Heart right ventricle (tissue), 16 donors: ENCODE measurements at regions not wholly inside any gene's neighbourhood (a gene's known extent, or its start where the extent isn't known, plus 50 kb on each side); places are given as distances from the start of the nearest gene placed in this dataset.

Source experiments
- ATAC-seq, 8 donors: fragments of 200-7000 bp; cut with Tn5 transposase; one replicate each; pipeline ENCODE4 v1.9.1; 2020; ENCODE audit warnings: mild to moderate bottlenecking in 8 of 8, moderate library complexity in 8 of 8, moderate number of reproducible peaks in 1 of 8
- DNase-seq, 2 donors: peaks; one replicate each; pipeline ENCODE4 v3.0.0-alpha.2; 2020
- H3K27ac ChIP-seq, 10 donors: fragments of 200-600 bp; sonication (generic) in 2 of 10; one replicate each; pipeline versions ENCODE4 v1.5.0 to v1.8.0; 2020 to 2022; ENCODE audit warnings: mild to moderate bottlenecking in 3 of 10
- H3K27me3 ChIP-seq, 7 donors: fragments of 200-600 bp; one replicate each; pipeline ENCODE4 v1.8.0; 2021 to 2022; ENCODE audit warnings: mild to moderate bottlenecking in 2 of 7
- H3K36me3 ChIP-seq, 9 donors: fragments of 200-600 bp; sonication (generic) in 1 of 9; one replicate each; pipeline versions ENCODE4 v1.5.0 to v1.8.0; 2020 to 2022; ENCODE audit warnings: mild to moderate bottlenecking in 2 of 9
- H3K4me1 ChIP-seq, 9 donors: fragments of 200-600 bp; sonication (generic) in 1 of 9; one replicate each; pipeline versions ENCODE4 v1.5.0 to v1.8.0; 2020 to 2022; ENCODE audit warnings: mild to moderate bottlenecking in 4 of 9
- H3K4me3 ChIP-seq, 10 donors: fragments of 200-600 bp; sonication (generic) in 2 of 10; one replicate each; pipeline versions ENCODE4 v1.5.0 to v1.8.0; 2020 to 2022; ENCODE audit warnings: mild to moderate bottlenecking in 7 of 10, moderate library complexity in 2 of 10
- H3K9me3 ChIP-seq, 11 donors: fragments of 200-600 bp in 10 of 11; sonication (generic) in 2 of 11; one replicate each; pipeline versions ENCODE4 v1.5.0 to v1.8.0; 2013 to 2022; ENCODE audit warnings: mild to moderate bottlenecking in 2 of 11, control low read depth in 1 of 11, moderate library complexity in 1 of 11
- WGBS, 2 donors: extraction: QIAGEN DNeasy Blood & Tissue Kit; methylation state at CpG; one replicate each; pipeline ENCODE4 v1.1.7; 2013; ENCODE audit warnings: inconsistent platforms in 1 of 2; 5-methylcytosine and 5-hydroxymethylcytosine counted together
- intact Hi-C, 10 donors: fragments of 100-400 bp; cut with DNase I; formaldehyde crosslinking; loops; one replicate each; pipeline versions ENCODE4 v1.11.1 to v1.14.2; 2022
- TF ChIP-seq, protein P1 (sequence below), 9 donors: fragments of 200-600 bp; sonication (generic) in 2 of 9; IDR thresholded peaks; one replicate each; pipeline versions ENCODE4 v1.5.0 to v1.8.0; 2021 to 2022; ENCODE audit warnings: antibody characterized with exemption in 9 of 9, mild to moderate bottlenecking in 5 of 9, moderate library complexity in 1 of 9
- donor health status: Arrhythmogenic right ventricular cardiomyopathy.
- donor health status: ischemic (EF 13 %, LVEDD 7.1; RV severe dilation, severe dysfunction).
- donor health status: healthy with polysubstance abuse.
- donor health status: DM: no; HTN: yes; CAD: no.
- donor health status: DM: no; HTN: no; CAD: no.
- donor health status: ischemic (EF 25% LVEDD 6.9; RV normal size, moderate dysfunction).
- donor health status: ischemic (EF 25% LVEDD 5.7; RV mildly dilated, moderate dysfunction).
- donor health status: healthy.
- donor health status: DM: yes; HTN: yes; CAD: no.
- donor health status: Ischemic cardiomyopathy.
- donor health status: ischemic (EF 35%, LVEDD 5.7; RV mildly dilated, moderate dysfunction).
- donor health status: nonischemic (EF 11% LVEDD 7.7; RV severe dilation, severe dysfunction).
- donor health status: DM: yes; HTN: yes; CAD: no.
- donor health status: PGD.
- donor health status: ischemic (EF 29% LVEDD 5.4; RV normal size, mild dysfunction).
- donor health status: nonischemic (EF 23%, LVEDD 6.1; RV moderate dilation, normal function).

- 45 to 48% methylated on average over 3 of the region's 3 CpGs for WGBS, 2 donors
- ATAC-seq = peak in 1 of 8 donors; percentile 61
- H3K27me3 ChIP-seq = peaks cover 0 to 18% (median 11%) of the 10 kb centered on the region in 7 donors
- no peaks in the 10 kb centered on the region for H3K9me3 ChIP-seq
- H3K27ac ChIP-seq = no peak overlapping the region
- DNase-seq = no peak
- TF ChIP-seq, protein P1, sequence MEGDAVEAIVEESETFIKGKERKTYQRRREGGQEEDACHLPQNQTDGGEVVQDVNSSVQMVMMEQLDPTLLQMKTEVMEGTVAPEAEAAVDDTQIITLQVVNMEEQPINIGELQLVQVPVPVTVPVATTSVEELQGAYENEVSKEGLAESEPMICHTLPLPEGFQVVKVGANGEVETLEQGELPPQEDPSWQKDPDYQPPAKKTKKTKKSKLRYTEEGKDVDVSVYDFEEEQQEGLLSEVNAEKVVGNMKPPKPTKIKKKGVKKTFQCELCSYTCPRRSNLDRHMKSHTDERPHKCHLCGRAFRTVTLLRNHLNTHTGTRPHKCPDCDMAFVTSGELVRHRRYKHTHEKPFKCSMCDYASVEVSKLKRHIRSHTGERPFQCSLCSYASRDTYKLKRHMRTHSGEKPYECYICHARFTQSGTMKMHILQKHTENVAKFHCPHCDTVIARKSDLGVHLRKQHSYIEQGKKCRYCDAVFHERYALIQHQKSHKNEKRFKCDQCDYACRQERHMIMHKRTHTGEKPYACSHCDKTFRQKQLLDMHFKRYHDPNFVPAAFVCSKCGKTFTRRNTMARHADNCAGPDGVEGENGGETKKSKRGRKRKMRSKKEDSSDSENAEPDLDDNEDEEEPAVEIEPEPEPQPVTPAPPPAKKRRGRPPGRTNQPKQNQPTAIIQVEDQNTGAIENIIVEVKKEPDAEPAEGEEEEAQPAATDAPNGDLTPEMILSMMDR (IDR thresholded peaks at IDR 0.05) = no peak
- no peaks in the 10 kb centered on the region for H3K36me3 ChIP-seq
- no peak overlapping the region for H3K4me3 ChIP-seq
- H3K4me1 ChIP-seq = peaks cover 0 to 2% (median 0%) of the 10 kb centered on the region in 9 donors
- intact Hi-C loops = loop anchor here in 1 of 10 donors (5.0 kb wide), 1 partner anchor 1277 kb away; no protein-coding TSS in a partner anchor
Measured at GRCh38 chr12:127284870-127285431, 982.0 kb upstream of the TMEM132C start.

- WGBS, 2 donors = 58 to 85% methylated on average over 3 of the region's 3 CpGs
Measured at GRCh38 chr12:127286281-127286680, 980.7 kb upstream of the TMEM132C start.

GRCh38 chr12:127287256-127287655 lies 979.7 kb upstream of the TMEM132C start:
- TF ChIP-seq, protein P1 (IDR thresholded peaks at IDR 0.05) = no peak
- peaks cover 0 to 5% (median 0%) of the 10 kb centered on the region in 7 donors for H3K27me3 ChIP-seq
- H3K27ac ChIP-seq = no peak overlapping the region
- DNase-seq (no peak), ATAC-seq (no peak)
- no peak overlapping the region for H3K4me3 ChIP-seq
- 87 to 92% methylated on average over 11 of the region's 11 CpGs for WGBS, 2 donors
- no peaks in the 10 kb centered on the region for H3K36me3 ChIP-seq
- peaks cover 0 to 2% (median 0%) of the 10 kb centered on the region in 9 donors for H3K4me1 ChIP-seq
- intact Hi-C loops = loop anchor here in 1 of 10 donors (5.0 kb wide), 1 partner anchor 1275 kb away; no protein-coding TSS in a partner anchor
- no peaks in the 10 kb centered on the region for H3K9me3 ChIP-seq

More at GRCh38 chr12:127286281-127286680, 980.7 kb upstream of the TMEM132C start:
- ATAC-seq (no peak), DNase-seq (no peak)
- Histone ChIP-seq H3K4me3 (no peak overlapping the region), H3K36me3 (no peaks in the 10 kb centered on the region), H3K27ac (no peak overlapping the region), H3K9me3 (no peaks in the 10 kb centered on the region), H3K27me3 (peaks cover 0 to 5% (median 0%) of the 10 kb centered on the region in 7 donors), H3K4me1 (peaks cover 0 to 2% (median 0%) of the 10 kb centered on the region in 9 donors)
- TF ChIP-seq, protein P1 (IDR thresholded peaks at IDR 0.05) = no peak
- intact Hi-C loops = loop anchor here in 1 of 10 donors (5.0 kb wide), 1 partner anchor 1276 kb away; no protein-coding TSS in a partner anchor

GRCh38 chr12:127290251-127290650 lies 976.7 kb upstream of the TMEM132C start:
- H3K9me3 ChIP-seq = no peaks in the 10 kb centered on the region
- no peak overlapping the region for H3K4me3 ChIP-seq
- TF ChIP-seq, protein P1 (IDR thresholded peaks at IDR 0.05) = no peak
- H3K27ac ChIP-seq = no peak overlapping the region
- no peaks in the 10 kb centered on the region for H3K36me3 ChIP-seq
- no peak for ATAC-seq
- peaks cover 0 to 7% (median 0%) of the 10 kb centered on the region in 7 donors for H3K27me3 ChIP-seq
- 79 to 81% methylated on average over 5 of the region's 5 CpGs for WGBS, 2 donors
- H3K4me1 ChIP-seq = no peaks in the 10 kb centered on the region
- DNase-seq = no peak
- intact Hi-C loops = loop anchor here in 5 of 10 donors (5.0 to 10.0 kb wide), 3 partner anchors 175 to 185 kb away; no protein-coding TSS in a partner anchor
